HEK293 (cell line): ENCODE measurements at regions not wholly inside any gene's neighbourhood (a gene's known extent, or its start where the extent isn't known, plus 50 kb on each side); places are given as distances from the start of the nearest gene placed in this dataset.

Experiments used
- CTCF ChIP-seq: fragments of 450-650 bp; formaldehyde crosslinking; IDR thresholded peaks from 2 replicates; pipeline ENCODE4 v1.5.1; 2016; ENCODE audit warnings: missing biosample characterization, missing genetic modification characterization
- GFI1B ChIP-seq: fragments of 450-650 bp; formaldehyde crosslinking; IDR thresholded peaks from 2 replicates; pipeline ENCODE4 v1.5.1; 2016; ENCODE audit warnings: missing biosample characterization, missing genetic modification characterization
- PRDM1 ChIP-seq: fragments of 450-650 bp; formaldehyde crosslinking; IDR thresholded peaks from 2 replicates; pipeline ENCODE4; 2016; ENCODE audit warnings: missing biosample characterization, missing genetic modification characterization
- REPIN1 ChIP-seq: fragments of 450-650 bp; formaldehyde crosslinking; IDR thresholded peaks from 2 replicates; pipeline ENCODE4 v1.5.1; 2017; ENCODE audit warnings: missing biosample characterization, missing genetic modification characterization, low read depth
- ZNF350 ChIP-seq: fragments of 450-650 bp; formaldehyde crosslinking; IDR thresholded peaks from 2 replicates; pipeline ENCODE4 v1.5.0; 2017; ENCODE audit warnings: missing biosample characterization, mild to moderate bottlenecking, missing genetic modification characterization
- ZNF670 ChIP-seq: fragments of 450-650 bp; formaldehyde crosslinking; IDR thresholded peaks from 2 replicates; pipeline ENCODE4 v1.5.1; 2016; ENCODE audit warnings: missing biosample characterization, missing genetic modification characterization, low read depth

GRCh38 chr3:148369381-148369780, 328.3 kb upstream of the AGTR1 start:
- TF ChIP-seq ZNF670 (tag by site-specific recombination) (no peak), PRDM1 (tag by site-specific recombination) (no peak), REPIN1 (tag by site-specific recombination) (no peak), CTCF (tag by site-specific recombination) (no peak), ZNF350 (no peak), GFI1B (no peak)
